NT2/D1 (cell line): ENCODE measurements at regions not wholly inside any gene's neighbourhood (a gene's known extent, or its start where the extent isn't known, plus 50 kb on each side); places are given as distances from the start of the nearest gene placed in this dataset.

Source experiments
- DNase-seq: peaks from one replicate; pipeline ENCODE4 v3.0.0-alpha.2; 2011; ENCODE audit warnings: low read depth, low spot score
- H3K27me3 ChIP-seq: 2 replicates; pipeline ENCODE4 v1.6.0; 2011; ENCODE audit warnings: mild to moderate bottlenecking; ENCODE audit not compliant: insufficient read length, insufficient read depth
- H3K36me3 ChIP-seq: 2 replicates; pipeline ENCODE4 v1.6.1; 2011; ENCODE audit warnings: mild to moderate bottlenecking, low read length, mixed read lengths; ENCODE audit not compliant: insufficient read depth, insufficient read length
- H3K4me1 ChIP-seq: 2 replicates; pipeline ENCODE4 v1.5.1; 2011; ENCODE audit not compliant: insufficient read depth, insufficient read length
- H3K4me3 ChIP-seq: 2 replicates; pipeline ENCODE4 v1.5.1; 2011; ENCODE audit warnings: low read depth; ENCODE audit not compliant: insufficient read length
- H3K9ac ChIP-seq: 2 replicates; pipeline ENCODE4 v1.6.0; 2011; ENCODE audit warnings: low read depth; ENCODE audit not compliant: insufficient read length
- H3K9me3 ChIP-seq: 2 replicates; pipeline ENCODE4 v1.5.1; 2011; ENCODE audit warnings: mild to moderate bottlenecking, low read length; ENCODE audit not compliant: insufficient read depth
- SUZ12 ChIP-seq: IDR thresholded peaks from 2 replicates; pipeline ENCODE4 v1.6.1; 2011; ENCODE audit not compliant: insufficient read length, insufficient read depth; ENCODE audit errors: extremely low read depth
- YY1 ChIP-seq: IDR thresholded peaks from 2 replicates; pipeline ENCODE4 v1.6.1; 2011; ENCODE audit not compliant: insufficient read length, insufficient read depth
- ZNF274 ChIP-seq: IDR thresholded peaks from 2 replicates; pipeline ENCODE4 v1.6.1; 2011; ENCODE audit warnings: mild to moderate bottlenecking, low read depth, low read length

DNA sequence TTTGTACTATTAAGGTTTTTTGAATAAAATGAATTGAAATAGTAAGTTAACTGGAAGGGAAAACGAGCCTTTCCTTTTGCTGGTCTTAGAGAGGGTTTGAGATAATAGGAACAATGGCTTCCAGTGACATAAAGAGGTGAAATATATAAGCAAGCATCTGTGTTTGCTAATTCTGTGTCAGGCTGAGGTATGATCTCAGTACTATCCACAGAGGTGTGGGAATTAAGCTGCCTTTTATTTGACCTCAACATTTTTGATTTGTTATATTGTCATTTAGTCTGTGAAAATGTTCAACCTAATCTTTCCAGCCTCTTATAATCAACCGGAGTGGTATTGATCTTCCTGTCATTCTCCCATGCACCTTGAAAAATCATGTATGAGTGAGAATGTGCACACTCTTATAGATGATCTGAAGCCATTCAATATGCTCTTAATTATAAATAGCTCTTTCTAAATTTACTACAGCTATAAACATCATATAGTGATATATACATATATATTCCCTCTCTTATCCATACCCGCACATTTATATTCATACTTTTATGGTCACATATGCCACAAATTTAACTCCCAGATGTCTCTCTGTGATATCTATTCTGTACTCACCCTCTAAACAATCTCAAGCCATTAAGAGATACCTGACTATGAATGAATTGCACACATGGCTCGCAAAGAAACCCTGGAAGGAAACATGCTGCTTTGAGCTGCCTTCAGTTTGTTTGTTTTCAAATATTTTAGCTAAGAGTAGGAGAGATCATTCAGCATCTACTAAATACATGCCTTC, 754.7 kb upstream of the NRSN1 start:
- TF ChIP-seq ZNF274 (no peak), SUZ12 (no peak), YY1 (no peak)
- Histone ChIP-seq H3K27me3 (no peaks in the 10 kb centered on the region), H3K9ac (no peak overlapping the region), H3K4me3 (no peak overlapping the region), H3K36me3 (no peaks in the 10 kb centered on the region), H3K4me1 (no peaks in the 10 kb centered on the region), H3K9me3 (no peaks in the 10 kb centered on the region)
- no peak for DNase-seq

DNA sequence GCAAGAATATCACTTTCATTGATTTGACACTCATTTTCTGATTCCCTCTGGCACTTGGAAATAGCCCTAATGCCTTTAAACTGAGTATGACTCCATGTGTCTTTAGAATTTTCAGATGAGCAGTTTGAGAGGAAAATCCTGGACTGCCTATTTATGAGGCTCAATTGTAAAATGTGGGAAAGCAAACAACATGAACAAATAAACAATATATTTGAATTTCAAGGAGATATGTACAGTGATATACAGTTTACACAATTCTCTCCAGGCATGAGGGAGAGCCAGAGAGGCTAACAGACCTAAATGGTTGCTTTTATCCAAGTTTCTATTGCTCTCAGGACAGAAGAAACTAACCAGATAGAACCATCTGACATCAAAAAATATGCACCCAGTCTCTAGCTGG, 748.2 kb upstream of the NRSN1 start:
- no peak for TF ChIP-seq SUZ12

DNA sequence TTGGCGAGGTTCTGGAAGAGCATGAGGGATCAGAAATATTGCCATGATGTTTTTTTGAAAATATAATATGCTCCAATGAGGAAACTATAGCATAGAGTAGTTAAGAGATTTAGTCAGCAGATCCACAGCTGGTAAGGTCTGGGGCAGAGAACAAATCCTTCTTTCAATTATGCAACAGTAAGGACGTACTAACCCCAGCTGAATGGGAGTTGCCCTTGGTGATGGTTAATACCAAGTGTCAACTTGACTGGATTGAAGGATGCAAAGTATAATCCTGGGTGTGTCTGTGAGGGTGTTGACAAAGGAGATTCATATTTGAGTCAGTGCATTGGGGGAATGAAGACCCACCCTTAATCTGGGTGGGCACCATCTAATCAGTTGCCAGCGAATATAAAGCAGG, 745.5 kb upstream of the NRSN1 start:
- Histone ChIP-seq H3K4me3 (no peak overlapping the region), H3K9me3 (no peaks in the 10 kb centered on the region), H3K9ac (no peak overlapping the region), H3K4me1 (no peaks in the 10 kb centered on the region), H3K27me3 (no peaks in the 10 kb centered on the region), H3K36me3 (no peaks in the 10 kb centered on the region)
- no peak for TF ChIP-seq ZNF274
- no peak for TF ChIP-seq YY1
- no peak for TF ChIP-seq SUZ12
- DNase-seq, result no peak

More for the DNA sequence above, 748.2 kb upstream of the NRSN1 start:
- no peaks in the 10 kb centered on the region for H3K27me3 ChIP-seq
- H3K36me3 ChIP-seq, result no peaks in the 10 kb centered on the region
- H3K9ac ChIP-seq, result no peak overlapping the region
- H3K4me3 ChIP-seq, result no peak overlapping the region
- DNase-seq, result no peak
- no peaks in the 10 kb centered on the region for H3K9me3 ChIP-seq
- no peaks in the 10 kb centered on the region for H3K4me1 ChIP-seq

DNA sequence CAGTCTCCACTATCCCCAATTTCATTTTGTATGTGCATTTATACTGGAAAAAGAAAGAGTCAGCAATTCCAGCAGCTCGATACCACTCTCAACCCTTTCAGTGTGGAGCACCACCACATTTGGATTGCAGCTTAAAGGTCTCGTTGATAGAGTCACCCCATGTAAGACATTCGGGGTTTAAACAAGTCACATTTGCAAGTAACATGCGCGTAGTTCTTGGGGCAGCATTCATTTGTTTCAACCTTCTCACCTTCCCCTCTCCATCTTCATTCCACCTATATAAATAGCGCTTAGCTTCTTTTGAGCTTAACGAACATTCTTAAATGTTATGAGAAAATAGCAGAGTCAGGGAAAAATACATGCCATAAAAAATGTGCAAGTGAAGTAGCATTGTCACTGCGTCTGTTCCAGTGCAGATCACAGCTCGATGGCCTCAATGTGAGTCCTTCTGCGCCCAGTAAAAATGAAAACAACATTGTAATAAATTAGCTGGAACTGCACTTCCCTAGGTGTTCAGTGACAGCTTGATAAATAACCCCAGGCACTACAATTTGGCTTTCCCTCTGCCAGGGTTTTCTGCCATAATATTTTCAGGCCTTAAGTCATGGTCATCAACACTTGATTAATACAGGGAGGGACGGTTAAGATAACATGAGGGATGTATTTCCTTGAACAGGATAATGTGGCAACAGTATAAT, 737.8 kb upstream of the NRSN1 start:
- Histone ChIP-seq H3K9me3 (no peaks in the 10 kb centered on the region), H3K9ac (no peak overlapping the region), H3K4me1 (no peaks in the 10 kb centered on the region), H3K36me3 (no peaks in the 10 kb centered on the region), H3K27me3 (no peaks in the 10 kb centered on the region), H3K4me3 (no peak overlapping the region)
- TF ChIP-seq ZNF274, result no peak
- no peak for TF ChIP-seq SUZ12
- no peak for TF ChIP-seq YY1
- DNase-seq, result no peak

DNA sequence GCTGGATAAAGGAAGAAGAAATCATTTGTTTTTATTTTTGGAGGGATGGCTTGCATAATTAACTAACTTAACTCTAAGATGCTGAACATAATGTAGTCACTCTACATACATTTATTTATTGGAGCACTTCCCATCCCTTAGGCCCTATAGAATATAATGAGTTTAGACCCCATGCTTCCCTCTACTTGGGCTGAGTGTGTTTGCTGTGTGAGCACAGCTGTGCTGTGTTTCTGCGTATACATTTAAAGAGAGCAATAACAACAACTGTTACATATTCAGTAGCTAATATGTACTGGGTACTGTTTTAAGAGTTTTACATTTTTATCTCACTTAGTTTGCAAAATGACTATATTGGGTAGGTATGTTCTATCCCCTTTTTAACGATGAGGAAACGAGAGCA, 736.6 kb upstream of the NRSN1 start:
- Histone ChIP-seq H3K9ac (no peak overlapping the region), H3K27me3 (no peaks in the 10 kb centered on the region), H3K9me3 (no peaks in the 10 kb centered on the region), H3K36me3 (no peaks in the 10 kb centered on the region), H3K4me1 (no peaks in the 10 kb centered on the region), H3K4me3 (no peak overlapping the region)
- TF ChIP-seq ZNF274 (no peak), YY1 (no peak), SUZ12 (no peak)
- DNase-seq, result no peak

DNA sequence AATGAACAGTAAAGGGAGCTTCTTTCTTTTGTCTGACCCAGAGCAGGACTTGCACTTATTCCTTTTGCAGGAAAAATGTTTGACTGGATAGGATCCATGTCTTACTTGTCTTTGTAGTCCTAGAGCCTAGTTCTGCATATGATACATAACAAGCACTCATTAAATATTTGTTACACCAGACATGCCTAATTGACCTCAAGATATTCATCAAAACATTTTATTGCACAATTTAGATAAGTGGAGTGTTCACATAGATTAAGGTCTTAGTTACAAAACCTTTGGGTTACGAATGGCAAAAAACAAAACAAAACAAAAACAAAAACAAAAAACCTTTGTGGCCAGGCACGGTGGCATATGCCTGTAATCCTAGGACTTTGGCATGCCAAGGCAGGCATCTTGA, 735.8 kb upstream of the NRSN1 start:
- no peak overlapping the region for H3K4me3 ChIP-seq
- no peaks in the 10 kb centered on the region for H3K27me3 ChIP-seq
- no peak for DNase-seq
- H3K36me3 ChIP-seq, result no peaks in the 10 kb centered on the region
- TF ChIP-seq YY1 (no peak), ZNF274 (no peak), SUZ12 (no peak)
- H3K4me1 ChIP-seq, result no peaks in the 10 kb centered on the region
- H3K9ac ChIP-seq, result no peak overlapping the region
- no peaks in the 10 kb centered on the region for H3K9me3 ChIP-seq

DNA sequence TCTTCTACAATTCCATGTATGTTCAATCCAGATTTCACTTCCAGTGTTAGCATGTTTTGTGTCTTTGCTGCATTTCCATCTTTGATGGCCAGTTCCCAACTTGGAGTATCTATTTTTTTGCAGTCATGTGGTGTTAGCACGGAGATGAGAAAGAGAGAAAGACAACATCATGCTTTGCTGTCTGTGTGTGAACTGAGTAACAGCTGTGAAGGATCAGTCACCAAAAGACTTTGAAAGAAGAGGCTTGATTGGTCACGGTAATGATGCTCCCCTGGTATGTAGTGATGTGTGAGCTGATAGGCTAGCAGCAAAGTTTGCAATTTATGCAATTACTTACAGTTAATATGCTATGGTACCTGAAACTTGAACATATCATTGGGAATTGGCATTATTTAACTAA, 731.3 kb upstream of the NRSN1 start:
- Histone ChIP-seq H3K36me3 (no peaks in the 10 kb centered on the region), H3K27me3 (no peaks in the 10 kb centered on the region), H3K4me3 (no peak overlapping the region), H3K9ac (no peak overlapping the region), H3K4me1 (no peaks in the 10 kb centered on the region), H3K9me3 (no peaks in the 10 kb centered on the region)
- DNase-seq, result no peak
- TF ChIP-seq SUZ12, result no peak
- no peak for TF ChIP-seq ZNF274
- TF ChIP-seq YY1, result no peak
